Trophoblast cell (in vitro differentiated cells and primary cell): ENCODE measurements at regions not wholly inside any gene's neighbourhood (a gene's known extent, or its start where the extent isn't known, plus 50 kb on each side); places are given as distances from the start of the nearest gene placed in this dataset.
A peak's percentile ranks its signal among the peaks of the same experiment; 100 is the strongest.

Experiments
- DNase-seq, 2 donors: peaks; one replicate each; pipeline ENCODE4 v3.0.0-alpha.2; 2016
- H2AFZ ChIP-seq: 2 replicates; pipeline ENCODE4 v1.6.1; 2013; ENCODE audit warnings: low read length, moderate library complexity, mild to moderate bottlenecking; ENCODE audit not compliant: insufficient read depth, poor library complexity
- H2AK5ac ChIP-seq: 2 replicates; pipeline ENCODE4 v1.6.1; 2013; ENCODE audit warnings: mild to moderate bottlenecking, low read length
- H2BK120ac ChIP-seq: 2 replicates; pipeline ENCODE4 v1.6.1; 2013; ENCODE audit warnings: low read length, mild to moderate bottlenecking, moderate library complexity; ENCODE audit not compliant: insufficient read depth, poor library complexity
- H2BK12ac ChIP-seq: 2 replicates; pipeline ENCODE4 v1.6.1; 2013; ENCODE audit warnings: mild to moderate bottlenecking, low read length, moderate library complexity
- H2BK5ac ChIP-seq: 2 replicates; pipeline ENCODE4 v1.6.1; 2013; ENCODE audit warnings: low read length, low read depth, moderate library complexity, mild to moderate bottlenecking; ENCODE audit not compliant: poor library complexity
- H3K14ac ChIP-seq: 2 replicates; pipeline ENCODE4 v1.6.1; 2013; ENCODE audit warnings: mild to moderate bottlenecking, low read length
- H3K18ac ChIP-seq: 2 replicates; pipeline ENCODE4 v1.6.1; 2013; ENCODE audit warnings: mild to moderate bottlenecking, low read length
- H3K23ac ChIP-seq: 2 replicates; pipeline ENCODE4 v1.6.1; 2013; ENCODE audit warnings: low read length
- H3K27ac ChIP-seq: 2 replicates; pipeline ENCODE4 v1.5.1; 2013; ENCODE audit warnings: low read depth, mild to moderate bottlenecking, inconsistent platforms, low read length, moderate library complexity
- H3K27me3 ChIP-seq: 2 replicates; pipeline ENCODE4 v1.6.1; 2013; ENCODE audit warnings: inconsistent platforms, mild to moderate bottlenecking, low read length, moderate library complexity; ENCODE audit not compliant: insufficient read depth
- H3K36me3 ChIP-seq, 2 experiments: 1 replicate in 1 of 2; 2 replicates in 1 of 2; pipeline ENCODE4 v1.6.1; 2013; ENCODE audit warnings: low read length in 2 of 2, mild to moderate bottlenecking in 2 of 2, moderate library complexity in 1 of 2; ENCODE audit not compliant: insufficient read depth in 2 of 2, control insufficient read depth in 1 of 2
- H3K4ac ChIP-seq: 2 replicates; pipeline ENCODE4 v1.6.1; 2013; ENCODE audit warnings: low read depth, mild to moderate bottlenecking, low read length, moderate library complexity
- H3K4me1 ChIP-seq, 2 experiments: 1 replicate in 1 of 2; 2 replicates in 1 of 2; pipeline ENCODE4 v1.6.1; 2013; ENCODE audit warnings: low read length in 2 of 2, mild to moderate bottlenecking in 2 of 2, moderate library complexity in 1 of 2; ENCODE audit not compliant: insufficient read depth in 2 of 2, control insufficient read depth in 1 of 2
- H3K4me2 ChIP-seq: 2 replicates; pipeline ENCODE4 v1.6.1; 2013; ENCODE audit warnings: inconsistent platforms, mild to moderate bottlenecking, low read length, moderate library complexity
- H3K4me3 ChIP-seq: 2 replicates; pipeline ENCODE4 v1.5.1; 2013; ENCODE audit warnings: mild to moderate bottlenecking, low read depth, low read length, inconsistent platforms
- H3K79me1 ChIP-seq: one replicate; pipeline ENCODE4 v1.6.1; 2013; ENCODE audit warnings: low read length
- H3K79me2 ChIP-seq: 2 replicates; pipeline ENCODE4 v1.6.1; 2013; ENCODE audit warnings: low read length, mild to moderate bottlenecking; ENCODE audit not compliant: control insufficient read depth, insufficient read depth, poor library complexity
- H3K9ac ChIP-seq: 2 replicates; pipeline ENCODE4 v1.6.1; 2013; ENCODE audit warnings: mild to moderate bottlenecking, low read length
- H3K9me3 ChIP-seq: 2 replicates; pipeline ENCODE4 v1.6.1; 2013; ENCODE audit warnings: low read depth, mild to moderate bottlenecking, control low read depth, inconsistent platforms, low read length; ENCODE audit not compliant: insufficient read depth
- H4K12ac ChIP-seq: 2 replicates; pipeline ENCODE4 v1.6.1; 2013; ENCODE audit warnings: low read depth, mild to moderate bottlenecking, low read length, moderate library complexity
- H4K8ac ChIP-seq: 2 replicates; pipeline ENCODE4 v1.6.1; 2013; ENCODE audit warnings: low read depth, mild to moderate bottlenecking, low read length, moderate library complexity
- H4K91ac ChIP-seq: one replicate; pipeline ENCODE4 v1.6.1; 2013; ENCODE audit warnings: low read depth, mild to moderate bottlenecking, low read length, moderate library complexity
- WGBS: extraction: QIAGEN DNeasy Blood & Tissue Kit; methylation state at CpG from one replicate; pipeline ENCODE4 v1.1.7; 2013; ENCODE audit warnings: missing lambda C conversion rate; ENCODE audit not compliant: insufficient read length, insufficient coverage; ENCODE audit errors: extremely low coverage; 5-methylcytosine and 5-hydroxymethylcytosine counted together

DNA sequence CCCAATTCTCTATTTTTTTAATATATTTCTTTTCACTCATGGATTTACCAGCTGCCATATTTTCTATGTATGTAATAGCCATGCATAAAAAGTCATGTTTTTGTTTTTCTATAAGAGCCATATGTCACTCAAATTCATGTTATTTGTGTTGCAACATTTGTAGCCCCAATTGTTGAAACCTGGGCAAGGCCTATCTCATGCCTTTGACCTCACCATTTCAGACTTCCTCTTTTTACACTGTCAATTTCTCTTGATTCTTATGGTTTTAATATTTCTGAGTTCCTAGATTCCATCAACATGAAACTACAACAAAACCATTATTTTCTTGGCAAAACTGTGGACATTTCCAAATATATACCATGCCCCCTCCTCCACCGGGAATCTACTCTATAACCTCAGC lies 647.5 kb downstream of the C12orf50 start:
- H4K8ac ChIP-seq = no peak overlapping the region
- no peaks in the 10 kb centered on the region for H3K27me3 ChIP-seq
- no peaks in the 10 kb centered on the region for H3K9me3 ChIP-seq
- no peak overlapping the region for H3K4me2 ChIP-seq
- no peak overlapping the region for H2BK12ac ChIP-seq
- no peak for DNase-seq
- no peak overlapping the region for H3K4me3 ChIP-seq
- no peaks in the 10 kb centered on the region for H3K79me2 ChIP-seq
- H4K12ac ChIP-seq = no peak overlapping the region
- no peaks in the 10 kb centered on the region for H3K36me3 ChIP-seq
- no peak overlapping the region for H4K91ac ChIP-seq
- no peak overlapping the region for H2BK5ac ChIP-seq
- no peak overlapping the region for H3K18ac ChIP-seq
- H3K27ac ChIP-seq = no peak overlapping the region
- H2AK5ac ChIP-seq = no peak overlapping the region
- H3K4ac ChIP-seq = no peak overlapping the region
- H3K4me1 ChIP-seq = peaks cover 0 to 4% of the 10 kb centered on the region in 2 experiments
- no peak overlapping the region for H2AFZ ChIP-seq
- H3K23ac ChIP-seq = no peak overlapping the region
- no CpG with 5 or more reads among the region's 1 CpG for WGBS
- no peak overlapping the region for H3K9ac ChIP-seq
- no peak overlapping the region for H3K14ac ChIP-seq
- H2BK120ac ChIP-seq = no peak overlapping the region
- H3K79me1 ChIP-seq = peaks cover 4% of the 10 kb centered on the region

DNA sequence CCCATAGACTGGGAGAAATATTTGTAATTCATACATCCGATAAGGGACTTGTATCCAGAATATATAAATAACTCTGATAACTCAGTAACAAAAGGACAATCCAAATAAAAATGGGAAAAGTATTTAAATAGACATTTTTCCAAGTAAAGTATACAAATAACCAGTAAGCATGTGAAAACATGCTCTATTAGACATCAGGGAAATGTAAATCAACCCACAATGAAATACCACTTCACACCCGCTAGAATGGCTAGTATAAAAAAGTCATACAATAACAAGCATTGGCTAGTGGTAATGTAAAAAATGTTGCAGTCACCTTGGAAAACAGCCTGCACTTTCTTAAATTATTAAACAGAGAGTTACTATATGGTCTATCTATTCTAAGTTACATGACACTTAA lies 650.7 kb downstream of the C12orf50 start:
- no peak overlapping the region for H3K23ac ChIP-seq
- no peak overlapping the region for H3K18ac ChIP-seq
- no peak overlapping the region for H3K4ac ChIP-seq
- no peaks in the 10 kb centered on the region for H3K27me3 ChIP-seq
- no peak overlapping the region for H4K8ac ChIP-seq
- H4K91ac ChIP-seq = no peak overlapping the region
- H3K9me3 ChIP-seq = no peaks in the 10 kb centered on the region
- no peak overlapping the region for H3K4me3 ChIP-seq
- DNase-seq = no peak
- no peak overlapping the region for H4K12ac ChIP-seq
- no peak overlapping the region for H3K27ac ChIP-seq
- WGBS = no CpG with 5 or more reads among the region's 2 CpGs
- H3K14ac ChIP-seq = no peak overlapping the region
- H3K4me2 ChIP-seq = no peak overlapping the region
- peaks cover 3% of the 10 kb centered on the region for H3K79me1 ChIP-seq
- H2BK5ac ChIP-seq = no peak overlapping the region
- H2AK5ac ChIP-seq = no peak overlapping the region
- no peaks in the 10 kb centered on the region for H3K79me2 ChIP-seq
- H3K9ac ChIP-seq = no peak overlapping the region
- no peak overlapping the region for H2BK120ac ChIP-seq
- H3K4me1 ChIP-seq = peaks cover 0 to 2% of the 10 kb centered on the region in 2 experiments
- no peaks in the 10 kb centered on the region for H3K36me3 ChIP-seq
- H2BK12ac ChIP-seq = no peak overlapping the region
- no peak overlapping the region for H2AFZ ChIP-seq

DNA sequence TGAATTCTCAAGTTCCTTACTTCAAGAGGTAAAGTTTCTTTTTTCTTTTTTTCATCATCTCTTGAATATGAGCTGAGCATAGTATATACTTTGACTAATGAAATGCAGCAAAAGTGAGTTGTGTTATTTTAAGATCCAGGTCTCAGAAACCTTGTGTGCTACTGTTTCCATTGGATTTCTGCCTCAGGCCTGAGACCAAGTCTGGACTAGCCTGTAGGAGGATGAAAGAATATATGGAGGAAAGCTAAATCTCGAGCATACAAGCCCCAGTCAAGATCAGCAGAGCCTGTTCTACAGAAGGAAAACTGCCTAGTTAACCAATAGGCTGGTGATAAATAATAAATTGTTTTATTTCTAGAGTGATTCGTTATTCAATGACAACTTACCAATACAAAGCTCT lies 652.5 kb downstream of the C12orf50 start:
- H2AFZ ChIP-seq = no peak overlapping the region
- H3K4ac ChIP-seq = no peak overlapping the region
- H3K27me3 ChIP-seq = no peaks in the 10 kb centered on the region
- H3K9me3 ChIP-seq = no peaks in the 10 kb centered on the region
- no peaks in the 10 kb centered on the region for H3K79me2 ChIP-seq
- H4K8ac ChIP-seq = no peak overlapping the region
- H3K4me2 ChIP-seq = no peak overlapping the region
- no peak overlapping the region for H3K27ac ChIP-seq
- H3K79me1 ChIP-seq = no peaks in the 10 kb centered on the region
- H3K4me3 ChIP-seq = no peak overlapping the region
- H2AK5ac ChIP-seq = no peak overlapping the region
- H3K18ac ChIP-seq = no peak overlapping the region
- no peak overlapping the region for H4K12ac ChIP-seq
- WGBS = no CpG with 5 or more reads among the region's 2 CpGs
- H2BK12ac ChIP-seq = no peak overlapping the region
- H4K91ac ChIP-seq = no peak overlapping the region
- no peaks in the 10 kb centered on the region for H3K4me1 ChIP-seq
- H3K23ac ChIP-seq = no peak overlapping the region
- H2BK5ac ChIP-seq = no peak overlapping the region
- H3K9ac ChIP-seq = no peak overlapping the region
- no peak overlapping the region for H2BK120ac ChIP-seq
- H3K36me3 ChIP-seq = no peaks in the 10 kb centered on the region
- DNase-seq = no peak
- H3K14ac ChIP-seq = no peak overlapping the region

DNA sequence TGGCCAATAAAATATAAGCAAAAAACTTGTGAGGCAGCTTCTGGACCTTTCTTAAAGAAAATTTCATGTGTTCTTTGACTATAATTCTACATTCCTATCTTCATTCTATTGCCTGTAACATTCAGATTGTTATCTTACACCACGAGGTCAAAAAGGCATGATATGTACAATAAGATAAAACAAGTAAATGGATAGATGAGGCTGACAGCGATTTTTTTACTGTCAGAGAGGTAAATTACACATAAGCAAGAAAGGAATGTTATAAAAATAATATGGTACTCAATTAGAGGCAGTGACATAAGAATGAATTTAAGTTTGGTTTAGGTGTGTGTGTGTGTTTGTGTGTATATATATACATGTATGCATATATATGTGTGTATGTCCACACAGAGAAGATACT lies 660.0 kb downstream of the C12orf50 start:
- no peaks in the 10 kb centered on the region for H3K27me3 ChIP-seq
- no peak overlapping the region for H3K14ac ChIP-seq
- no peak overlapping the region for H3K27ac ChIP-seq
- H3K79me2 ChIP-seq = no peaks in the 10 kb centered on the region
- H2BK12ac ChIP-seq = no peak overlapping the region
- H4K8ac ChIP-seq = no peak overlapping the region
- no peak overlapping the region for H4K91ac ChIP-seq
- peak in 1 of 2 donors; percentile 9 for DNase-seq
- H3K4ac ChIP-seq = no peak overlapping the region
- no peak overlapping the region for H2AFZ ChIP-seq
- H2BK120ac ChIP-seq = no peak overlapping the region
- no peaks in the 10 kb centered on the region for H3K4me1 ChIP-seq
- no CpG with 5 or more reads among the region's 2 CpGs for WGBS
- H3K18ac ChIP-seq = no peak overlapping the region
- H3K23ac ChIP-seq = no peak overlapping the region
- no peak overlapping the region for H2AK5ac ChIP-seq
- no peak overlapping the region for H4K12ac ChIP-seq
- no peaks in the 10 kb centered on the region for H3K9me3 ChIP-seq
- no peak overlapping the region for H3K4me2 ChIP-seq
- H3K9ac ChIP-seq = no peak overlapping the region
- no peaks in the 10 kb centered on the region for H3K36me3 ChIP-seq
- no peaks in the 10 kb centered on the region for H3K79me1 ChIP-seq
- no peak overlapping the region for H2BK5ac ChIP-seq
- no peak overlapping the region for H3K4me3 ChIP-seq
